Heart right ventricle (tissue), 16 donors: ENCODE measurements at regions not wholly inside any gene's neighbourhood (a gene's known extent, or its start where the extent isn't known, plus 50 kb on each side); places are given as distances from the start of the nearest gene placed in this dataset.

Experiments
- ATAC-seq, 8 donors: fragments of 200-7000 bp; cut with Tn5 transposase; one replicate each; pipeline ENCODE4 v1.9.1; 2020; ENCODE audit warnings: mild to moderate bottlenecking in 8 of 8, moderate library complexity in 8 of 8, moderate number of reproducible peaks in 1 of 8
- DNase-seq, 2 donors: peaks; one replicate each; pipeline ENCODE4 v3.0.0-alpha.2; 2020
- H3K27ac ChIP-seq, 10 donors: fragments of 200-600 bp; sonication (generic) in 2 of 10; one replicate each; pipeline versions ENCODE4 v1.5.0 to v1.8.0; 2020 to 2022; ENCODE audit warnings: mild to moderate bottlenecking in 3 of 10
- H3K27me3 ChIP-seq, 7 donors: fragments of 200-600 bp; one replicate each; pipeline ENCODE4 v1.8.0; 2021 to 2022; ENCODE audit warnings: mild to moderate bottlenecking in 2 of 7
- H3K36me3 ChIP-seq, 9 donors: fragments of 200-600 bp; sonication (generic) in 1 of 9; one replicate each; pipeline versions ENCODE4 v1.5.0 to v1.8.0; 2020 to 2022; ENCODE audit warnings: mild to moderate bottlenecking in 2 of 9
- H3K4me1 ChIP-seq, 9 donors: fragments of 200-600 bp; sonication (generic) in 1 of 9; one replicate each; pipeline versions ENCODE4 v1.5.0 to v1.8.0; 2020 to 2022; ENCODE audit warnings: mild to moderate bottlenecking in 4 of 9
- H3K4me3 ChIP-seq, 10 donors: fragments of 200-600 bp; sonication (generic) in 2 of 10; one replicate each; pipeline versions ENCODE4 v1.5.0 to v1.8.0; 2020 to 2022; ENCODE audit warnings: mild to moderate bottlenecking in 7 of 10, moderate library complexity in 2 of 10
- H3K9me3 ChIP-seq, 11 donors: fragments of 200-600 bp in 10 of 11; sonication (generic) in 2 of 11; one replicate each; pipeline versions ENCODE4 v1.5.0 to v1.8.0; 2013 to 2022; ENCODE audit warnings: mild to moderate bottlenecking in 2 of 11, control low read depth in 1 of 11, moderate library complexity in 1 of 11
- CTCF ChIP-seq, 9 donors: fragments of 200-600 bp; sonication (generic) in 2 of 9; IDR thresholded peaks; one replicate each; pipeline versions ENCODE4 v1.5.0 to v1.8.0; 2021 to 2022; ENCODE audit warnings: antibody characterized with exemption in 9 of 9, mild to moderate bottlenecking in 5 of 9, moderate library complexity in 1 of 9
- WGBS, 2 donors: extraction: QIAGEN DNeasy Blood & Tissue Kit; methylation state at CpG; one replicate each; pipeline ENCODE4 v1.1.7; 2013; ENCODE audit warnings: inconsistent platforms in 1 of 2; 5-methylcytosine and 5-hydroxymethylcytosine counted together
- intact Hi-C, 10 donors: fragments of 100-400 bp; cut with DNase I; formaldehyde crosslinking; loops; one replicate each; pipeline versions ENCODE4 v1.11.1 to v1.14.2; 2022
- donor health status: Arrhythmogenic right ventricular cardiomyopathy.
- donor health status: ischemic (EF 13 %, LVEDD 7.1; RV severe dilation, severe dysfunction).
- donor health status: healthy with polysubstance abuse.
- donor health status: DM: no; HTN: yes; CAD: no.
- donor health status: DM: no; HTN: no; CAD: no.
- donor health status: ischemic (EF 25% LVEDD 6.9; RV normal size, moderate dysfunction).
- donor health status: ischemic (EF 25% LVEDD 5.7; RV mildly dilated, moderate dysfunction).
- donor health status: healthy.
- donor health status: DM: yes; HTN: yes; CAD: no.
- donor health status: Ischemic cardiomyopathy.
- donor health status: ischemic (EF 35%, LVEDD 5.7; RV mildly dilated, moderate dysfunction).
- donor health status: nonischemic (EF 11% LVEDD 7.7; RV severe dilation, severe dysfunction).
- donor health status: DM: yes; HTN: yes; CAD: no.
- donor health status: PGD.
- donor health status: ischemic (EF 29% LVEDD 5.4; RV normal size, mild dysfunction).
- donor health status: nonischemic (EF 23%, LVEDD 6.1; RV moderate dilation, normal function).

- peaks cover 0 to 79% (median 53%) of the 10 kb centered on the region in 7 donors for H3K27me3 ChIP-seq
- H3K9me3 ChIP-seq: no peaks in the 10 kb centered on the region
- no peak overlapping the region for H3K4me3 ChIP-seq
- TF ChIP-seq CTCF (IDR thresholded peaks at IDR 0.05): no peak
- DNase-seq (no peak), ATAC-seq (no peak)
- no peaks in the 10 kb centered on the region for H3K4me1 ChIP-seq
- H3K27ac ChIP-seq: no peak overlapping the region
- H3K36me3 ChIP-seq: no peaks in the 10 kb centered on the region
- intact Hi-C loops: no loop called here
- 87 to 91% methylated on average over 7 of the region's 7 CpGs for WGBS, 2 donors
These were observed 84.7 kb upstream of the BRD7 start for GRCh38 chr16:50453446-50453845.

- H3K27me3 ChIP-seq: peaks cover 0 to 79% (median 53%) of the 10 kb centered on the region in 7 donors
- ATAC-seq (no peak), DNase-seq (no peak)
- no peak for TF ChIP-seq CTCF (IDR thresholded peaks at IDR 0.05)
- intact Hi-C loops: no loop called here
- H3K36me3 ChIP-seq: no peaks in the 10 kb centered on the region
- no peaks in the 10 kb centered on the region for H3K4me1 ChIP-seq
- WGBS, 2 donors: 79 to 84% methylated on average over 7 of the region's 7 CpGs
- H3K9me3 ChIP-seq: no peaks in the 10 kb centered on the region
- H3K27ac ChIP-seq: no peak overlapping the region
- H3K4me3 ChIP-seq: no peak overlapping the region
These were observed 83.2 kb upstream of the BRD7 start for GRCh38 chr16:50451951-50452508.

GRCh38 chr16:50450957-50451356 lies 82.2 kb upstream of the BRD7 start:
- no peaks in the 10 kb centered on the region for H3K36me3 ChIP-seq
- ATAC-seq (no peak), DNase-seq (no peak)
- H3K27ac ChIP-seq: no peak overlapping the region
- no peaks in the 10 kb centered on the region for H3K9me3 ChIP-seq
- 84 to 92% methylated on average over 4 of the region's 4 CpGs for WGBS, 2 donors
- intact Hi-C loops: no loop called here
- no peak for TF ChIP-seq CTCF (IDR thresholded peaks at IDR 0.05)
- H3K4me3 ChIP-seq: no peak overlapping the region
- no peaks in the 10 kb centered on the region for H3K4me1 ChIP-seq
- H3K27me3 ChIP-seq: peaks cover 0 to 81% (median 56%) of the 10 kb centered on the region in 7 donors

- H3K9me3 ChIP-seq: no peaks in the 10 kb centered on the region
- 30 to 31% methylated on average over 6 of the region's 6 CpGs for WGBS, 2 donors
- no peaks in the 10 kb centered on the region for H3K4me1 ChIP-seq
- ATAC-seq: no peak
- H3K36me3 ChIP-seq: no peaks in the 10 kb centered on the region
- intact Hi-C loops: no loop called here
- H3K27ac ChIP-seq: no peak overlapping the region
- TF ChIP-seq CTCF (IDR thresholded peaks at IDR 0.05): no peak
- DNase-seq: no peak
- peaks cover 0 to 82% (median 56%) of the 10 kb centered on the region in 7 donors for H3K27me3 ChIP-seq
- no peak overlapping the region for H3K4me3 ChIP-seq
These were observed 81.0 kb upstream of the BRD7 start for GRCh38 chr16:50449800-50450199.
